ENCODE measurements at regions not wholly inside any gene's neighbourhood (a gene's known extent, or its start where the extent isn't known, plus 50 kb on each side); places are given as distances from the start of the nearest gene placed in this dataset.

- Mint-ChIP-seq H3K9me3 (no peaks in the 10 kb centered on the region), H3K27me3 (peaks cover 0 to 6% of the 10 kb centered on the region in 2 donors), H3K4me3 (no peak overlapping the region), H3K4me1 (no peaks in the 10 kb centered on the region), H3K36me3 (no peaks in the 10 kb centered on the region), H3K27ac (no peak overlapping the region)
- H3K36me3 ChIP-seq (ENCODE audit: control insufficient read depth in 2 of 2, extremely low read depth in 1 of 2, insufficient read depth in 1 of 2, low read length in 1 of 2): no peaks in the 10 kb centered on the region
- no peaks in the 10 kb centered on the region for H3K9me3 ChIP-seq
- no peak overlapping the region for H3K27ac ChIP-seq (ENCODE audit: low read length)
- no peak overlapping the region for H3K4me3 ChIP-seq (ENCODE audit: control insufficient read depth in 1 of 2, extremely low read depth in 1 of 2, low read length in 1 of 2)
- CTCF ChIA-PET: no interaction called here
- DNase-seq (no peak), ATAC-seq (replicated peaks in 1 of 4) (no peak)
- POLR2A ChIA-PET: no interaction called here
- H3K4me1 ChIP-seq (ENCODE audit: control insufficient read depth in 1 of 2, extremely low read depth in 1 of 2, insufficient read depth in 2 of 2, low read length in 2 of 2): no peaks in the 10 kb centered on the region
- no peaks in the 10 kb centered on the region for H3K27me3 ChIP-seq (replicated peaks in 1 of 2; ENCODE audit: control insufficient read depth in 2 of 2, extremely low read depth in 1 of 2, insufficient read depth in 2 of 2, low read length in 1 of 2)
- WGBS (ENCODE audit: insufficient coverage): no CpG with 5 or more reads among the region's 3 CpGs
Measured at GRCh38 chr1:87744056-87744455, 415.4 kb downstream of the LMO4 start.

- H3K27ac Mint-ChIP-seq: no peak overlapping the region
- H3K27ac ChIP-seq (ENCODE audit: low read length): no peak overlapping the region
- H3K9me3 ChIP-seq: no peaks in the 10 kb centered on the region
- ChIA-PET CTCF (no interaction called here), POLR2A (no interaction called here)
- H3K36me3 Mint-ChIP-seq: no peaks in the 10 kb centered on the region
- H3K4me1 Mint-ChIP-seq: no peaks in the 10 kb centered on the region
- no peaks in the 10 kb centered on the region for H3K9me3 Mint-ChIP-seq
- H3K27me3 Mint-ChIP-seq: peaks cover 4 to 6% of the 10 kb centered on the region in 2 donors
- ATAC-seq (replicated peaks in 1 of 4) (no peak), DNase-seq (no peak)
- no peaks in the 10 kb centered on the region for H3K27me3 ChIP-seq (replicated peaks in 1 of 2; ENCODE audit: control insufficient read depth in 2 of 2, extremely low read depth in 1 of 2, insufficient read depth in 2 of 2, low read length in 1 of 2)
- no peak overlapping the region for H3K4me3 Mint-ChIP-seq
- H3K4me3 ChIP-seq (ENCODE audit: control insufficient read depth in 1 of 2, extremely low read depth in 1 of 2, low read length in 1 of 2): no peak overlapping the region
- no peaks in the 10 kb centered on the region for H3K36me3 ChIP-seq (ENCODE audit: control insufficient read depth in 2 of 2, extremely low read depth in 1 of 2, insufficient read depth in 1 of 2, low read length in 1 of 2)
- no peaks in the 10 kb centered on the region for H3K4me1 ChIP-seq (ENCODE audit: control insufficient read depth in 1 of 2, extremely low read depth in 1 of 2, insufficient read depth in 2 of 2, low read length in 2 of 2)
Measured at GRCh38 chr1:87744763-87745162, 416.1 kb downstream of the LMO4 start.

DNA sequence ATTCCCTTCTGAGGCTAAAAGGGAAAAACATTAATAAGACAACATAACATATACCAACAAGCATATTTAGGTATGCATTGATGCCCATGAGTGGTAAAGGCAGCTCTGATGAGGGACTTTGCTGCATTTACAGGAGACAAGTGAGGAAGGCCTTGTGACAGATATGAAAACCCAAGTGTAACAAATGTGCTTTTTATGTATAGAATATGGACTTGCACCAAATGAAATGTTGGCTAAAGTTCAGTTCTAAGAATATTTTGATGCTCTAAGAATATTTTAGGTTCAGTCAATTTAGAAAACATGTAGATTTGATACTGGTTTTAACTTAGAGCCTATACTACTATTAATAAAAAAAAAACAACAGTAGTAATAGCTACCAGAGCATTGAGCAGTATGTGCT is 424.7 kb downstream of the LMO4 start:
- ChIA-PET POLR2A (no interaction called here), CTCF (no interaction called here)
- DNase-seq (no peak), ATAC-seq (replicated peaks in 1 of 4) (no peak)
- no peak overlapping the region for H3K4me3 Mint-ChIP-seq
- no peak overlapping the region for H3K27ac Mint-ChIP-seq
- H3K4me1 Mint-ChIP-seq: no peaks in the 10 kb centered on the region
- no peaks in the 10 kb centered on the region for H3K36me3 ChIP-seq (ENCODE audit: control insufficient read depth in 2 of 2, extremely low read depth in 1 of 2, insufficient read depth in 1 of 2, low read length in 1 of 2)
- no peak overlapping the region for H3K27ac ChIP-seq (ENCODE audit: low read length)
- no peaks in the 10 kb centered on the region for H3K4me1 ChIP-seq (ENCODE audit: control insufficient read depth in 1 of 2, extremely low read depth in 1 of 2, insufficient read depth in 2 of 2, low read length in 2 of 2)
- peaks cover 0 to 4% of the 10 kb centered on the region in 2 donors for H3K27me3 Mint-ChIP-seq
- no peaks in the 10 kb centered on the region for H3K27me3 ChIP-seq (replicated peaks in 1 of 2; ENCODE audit: control insufficient read depth in 2 of 2, extremely low read depth in 1 of 2, insufficient read depth in 2 of 2, low read length in 1 of 2)
- no peak overlapping the region for H3K4me3 ChIP-seq (ENCODE audit: control insufficient read depth in 1 of 2, extremely low read depth in 1 of 2, low read length in 1 of 2)
- H3K9me3 ChIP-seq: no peaks in the 10 kb centered on the region
- H3K9me3 Mint-ChIP-seq: no peaks in the 10 kb centered on the region
- H3K36me3 Mint-ChIP-seq: no peaks in the 10 kb centered on the region

DNA sequence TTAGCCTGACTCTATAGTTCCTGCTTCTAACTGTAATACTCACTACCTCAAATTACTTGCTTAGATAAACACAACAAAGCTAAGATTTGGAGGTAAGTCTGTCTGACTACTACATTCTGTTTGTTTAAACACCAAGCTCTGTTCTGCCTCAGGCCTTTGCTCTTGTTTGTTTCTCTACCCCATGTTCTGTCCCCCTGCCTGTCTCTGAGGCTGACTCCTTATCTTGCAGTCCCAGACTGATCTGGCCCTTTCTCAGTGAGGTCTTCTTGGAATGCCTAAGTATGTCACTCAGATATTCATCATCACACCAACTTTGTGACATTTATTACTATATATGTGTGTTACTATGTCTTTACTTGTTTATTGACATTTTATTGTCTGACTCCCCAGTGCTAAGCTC is 425.5 kb downstream of the LMO4 start:
- Mint-ChIP-seq H3K27ac (no peak overlapping the region), H3K36me3 (no peaks in the 10 kb centered on the region), H3K4me1 (no peaks in the 10 kb centered on the region), H3K4me3 (no peak overlapping the region), H3K27me3 (peaks cover 0 to 4% of the 10 kb centered on the region in 2 donors), H3K9me3 (no peaks in the 10 kb centered on the region)
- Histone ChIP-seq H3K4me3 (ENCODE audit: control insufficient read depth in 1 of 2, extremely low read depth in 1 of 2, low read length in 1 of 2) (no peak overlapping the region), H3K36me3 (ENCODE audit: control insufficient read depth in 2 of 2, extremely low read depth in 1 of 2, insufficient read depth in 1 of 2, low read length in 1 of 2) (no peaks in the 10 kb centered on the region), H3K27ac (ENCODE audit: low read length) (no peak overlapping the region), H3K9me3 (no peaks in the 10 kb centered on the region), H3K4me1 (ENCODE audit: control insufficient read depth in 1 of 2, extremely low read depth in 1 of 2, insufficient read depth in 2 of 2, low read length in 2 of 2) (peaks cover 0 to 1% of the 10 kb centered on the region in 2 experiments), H3K27me3 (replicated peaks in 1 of 2; ENCODE audit: control insufficient read depth in 2 of 2, extremely low read depth in 1 of 2, insufficient read depth in 2 of 2, low read length in 1 of 2) (no peaks in the 10 kb centered on the region)
- POLR2A ChIA-PET: no interaction called here
- DNase-seq (no peak), ATAC-seq (replicated peaks in 1 of 4) (no peak)
- CTCF ChIA-PET: interaction anchor here in 1 of 2 donors (0.5 kb wide), 1 partner anchor 539 kb away, joined by 3 read pairs; no protein-coding TSS in a partner anchor

- H3K4me1 ChIP-seq (ENCODE audit: control insufficient read depth in 1 of 2, extremely low read depth in 1 of 2, insufficient read depth in 2 of 2, low read length in 2 of 2): peaks cover 0 to 23% of the 10 kb centered on the region in 2 experiments
- H3K4me3 Mint-ChIP-seq: no peak overlapping the region
Measured at GRCh38 chr1:87757676-87758075, 429.0 kb downstream of the LMO4 start.

DNA sequence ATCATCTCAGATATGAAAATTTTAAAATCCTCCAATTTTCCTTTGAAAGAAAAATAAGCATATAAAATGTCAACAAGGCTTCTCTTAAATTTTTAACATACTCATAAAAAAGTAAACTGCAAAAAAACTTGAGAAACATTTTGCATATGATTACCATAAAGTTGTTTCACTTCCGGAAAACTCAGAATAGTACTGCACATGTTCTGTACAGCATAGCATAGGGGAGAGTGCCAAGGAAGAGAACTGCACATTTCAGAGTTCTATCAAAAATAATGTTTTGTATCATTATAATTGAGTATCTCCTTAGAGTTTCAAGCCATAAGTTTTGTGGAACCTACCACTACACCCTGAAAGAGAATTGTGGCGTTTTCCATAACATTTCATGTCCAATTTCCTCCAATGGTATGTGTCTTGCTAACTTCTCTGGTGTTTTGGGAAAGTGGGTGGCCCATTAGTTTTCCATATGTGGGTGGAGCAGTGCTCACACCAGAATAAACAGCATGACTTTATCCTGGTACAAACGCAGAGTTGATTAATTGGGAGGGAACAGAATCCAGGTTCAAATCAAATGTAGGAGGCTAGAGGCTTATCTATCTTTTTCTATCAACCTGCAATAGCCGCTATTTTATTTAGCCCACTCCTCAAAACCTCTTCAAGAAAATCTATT is 430.9 kb downstream of the LMO4 start:
- ChIA-PET CTCF (no interaction called here), POLR2A (no interaction called here)
- no peak overlapping the region for H3K27ac Mint-ChIP-seq

More at GRCh38 chr1:87757676-87758075, 429.0 kb downstream of the LMO4 start:
- H3K27me3 Mint-ChIP-seq: no peaks in the 10 kb centered on the region
- Histone ChIP-seq H3K27ac (ENCODE audit: low read length) (no peak overlapping the region), H3K36me3 (ENCODE audit: control insufficient read depth in 2 of 2, extremely low read depth in 1 of 2, insufficient read depth in 1 of 2, low read length in 1 of 2) (no peaks in the 10 kb centered on the region), H3K27me3 (replicated peaks in 1 of 2; ENCODE audit: control insufficient read depth in 2 of 2, extremely low read depth in 1 of 2, insufficient read depth in 2 of 2, low read length in 1 of 2) (no peaks in the 10 kb centered on the region), H3K9me3 (no peaks in the 10 kb centered on the region), H3K4me3 (ENCODE audit: control insufficient read depth in 1 of 2, extremely low read depth in 1 of 2, low read length in 1 of 2) (no peak overlapping the region)
- ATAC-seq (replicated peaks in 1 of 4) (no peak), DNase-seq (no peak)
- peaks cover 0 to 7% (median 2%) of the 10 kb centered on the region in 3 donors for H3K4me1 Mint-ChIP-seq
- no peak overlapping the region for H3K27ac Mint-ChIP-seq
- ChIA-PET POLR2A (no interaction called here), CTCF (no interaction called here)
- 75% methylated on average over 4 of the region's 9 CpGs for WGBS (ENCODE audit: insufficient coverage)
- no peaks in the 10 kb centered on the region for H3K9me3 Mint-ChIP-seq
- no peaks in the 10 kb centered on the region for H3K36me3 Mint-ChIP-seq

GRCh38 chr1:87760155-87760554 is 431.5 kb downstream of the LMO4 start:
- no peaks in the 10 kb centered on the region for H3K27me3 Mint-ChIP-seq
- WGBS (ENCODE audit: insufficient coverage): no CpG with 5 or more reads among the region's 2 CpGs

More for the DNA sequence above, 430.9 kb downstream of the LMO4 start:
- H3K4me1 Mint-ChIP-seq: peaks cover 0 to 7% (median 2%) of the 10 kb centered on the region in 3 donors
- Histone ChIP-seq H3K4me3 (ENCODE audit: control insufficient read depth in 1 of 2, extremely low read depth in 1 of 2, low read length in 1 of 2) (no peak overlapping the region), H3K27ac (ENCODE audit: low read length) (no peak overlapping the region), H3K27me3 (replicated peaks in 1 of 2; ENCODE audit: control insufficient read depth in 2 of 2, extremely low read depth in 1 of 2, insufficient read depth in 2 of 2, low read length in 1 of 2) (no peaks in the 10 kb centered on the region), H3K36me3 (ENCODE audit: control insufficient read depth in 2 of 2, extremely low read depth in 1 of 2, insufficient read depth in 1 of 2, low read length in 1 of 2) (no peaks in the 10 kb centered on the region), H3K4me1 (ENCODE audit: control insufficient read depth in 1 of 2, extremely low read depth in 1 of 2, insufficient read depth in 2 of 2, low read length in 2 of 2) (peaks cover 0 to 28% of the 10 kb centered on the region in 2 experiments), H3K9me3 (no peaks in the 10 kb centered on the region)
- ATAC-seq (replicated peaks in 1 of 4) (no peak), DNase-seq (no peak)
- no peak overlapping the region for H3K4me3 Mint-ChIP-seq
- no CpG with 5 or more reads among the region's 4 CpGs for WGBS (ENCODE audit: insufficient coverage)
- H3K27me3 Mint-ChIP-seq: no peaks in the 10 kb centered on the region
- H3K9me3 Mint-ChIP-seq: no peaks in the 10 kb centered on the region
- H3K36me3 Mint-ChIP-seq: no peaks in the 10 kb centered on the region

More at GRCh38 chr1:87760155-87760554, 431.5 kb downstream of the LMO4 start:
- H3K36me3 ChIP-seq (ENCODE audit: control insufficient read depth in 2 of 2, extremely low read depth in 1 of 2, insufficient read depth in 1 of 2, low read length in 1 of 2): no peaks in the 10 kb centered on the region
- H3K27ac Mint-ChIP-seq: no peak overlapping the region
- H3K27me3 ChIP-seq (replicated peaks in 1 of 2; ENCODE audit: control insufficient read depth in 2 of 2, extremely low read depth in 1 of 2, insufficient read depth in 2 of 2, low read length in 1 of 2): no peaks in the 10 kb centered on the region
- H3K36me3 Mint-ChIP-seq: no peaks in the 10 kb centered on the region
- no peaks in the 10 kb centered on the region for H3K9me3 ChIP-seq
- ATAC-seq (replicated peaks in 1 of 4) (no peak), DNase-seq (no peak)
- no peak overlapping the region for H3K4me3 Mint-ChIP-seq
- H3K4me1 Mint-ChIP-seq: peaks cover 0 to 7% (median 2%) of the 10 kb centered on the region in 3 donors
- POLR2A ChIA-PET: no interaction called here
- H3K4me3 ChIP-seq (ENCODE audit: control insufficient read depth in 1 of 2, extremely low read depth in 1 of 2, low read length in 1 of 2): no peak overlapping the region
- H3K4me1 ChIP-seq (ENCODE audit: control insufficient read depth in 1 of 2, extremely low read depth in 1 of 2, insufficient read depth in 2 of 2, low read length in 2 of 2): peaks cover 0 to 31% of the 10 kb centered on the region in 2 experiments
- no peaks in the 10 kb centered on the region for H3K9me3 Mint-ChIP-seq
- CTCF ChIA-PET: no interaction called here
- no peak overlapping the region for H3K27ac ChIP-seq (ENCODE audit: low read length)
